GM18498 (cell line): ENCODE measurements at regions not wholly inside any gene's neighbourhood (a gene's known extent, or its start where the extent isn't known, plus 50 kb on each side); places are given as distances from the start of the nearest gene placed in this dataset.
"Not testable (repeated sequence)": the region's sequence is repeated elsewhere in the genome, so short reads cannot be mapped to it uniquely, and the experiment has no call there.

Experiments used
- ATAC-seq: cut with Tn5 transposase; IDR thresholded peaks from one replicate; pipeline ENCODE4 v1.9.1; 2021; ENCODE audit warnings: mild to moderate bottlenecking, moderate library complexity; ENCODE audit not compliant: unreplicated experiment

GRCh38 chr13:78098249-78098648 lies 179.6 kb upstream of the EDNRB start:
- no peak for ATAC-seq

- no peak for ATAC-seq
Measured at GRCh38 chr13:78096221-78096620, 177.6 kb upstream of the EDNRB start.

GRCh38 chr13:78087966-78088678 lies 169.5 kb upstream of the EDNRB start:
- ATAC-seq, result no peak

GRCh38 chr13:78085434-78086225 lies 167.0 kb upstream of the EDNRB start:
- ATAC-seq, result no peak

- no peak for ATAC-seq
Measured at GRCh38 chr13:78084401-78084800, 165.8 kb upstream of the EDNRB start.

- ATAC-seq, result no peak
Measured at GRCh38 chr13:78078168-78078567, 159.5 kb upstream of the EDNRB start.

- no peak for ATAC-seq
Measured at GRCh38 chr13:78067290-78067689, 148.7 kb upstream of the EDNRB start.

GRCh38 chr13:78065141-78065540 lies 146.5 kb upstream of the EDNRB start:
- ATAC-seq, result no peak

GRCh38 chr13:78061806-78062205 lies 143.2 kb upstream of the EDNRB start:
- no peak for ATAC-seq

- no peak for ATAC-seq
Measured at GRCh38 chr13:78060966-78061365, 142.3 kb upstream of the EDNRB start.

- not testable (repeated sequence) for ATAC-seq
Measured at GRCh38 chr13:78056865-78057264, 138.2 kb upstream of the EDNRB start.

- ATAC-seq, result no peak
Measured at GRCh38 chr13:78054157-78054556, 135.5 kb upstream of the EDNRB start.

- ATAC-seq, result no peak
Measured at GRCh38 chr13:78047151-78047550, 128.5 kb upstream of the EDNRB start.

GRCh38 chr13:78046331-78046730 lies 127.7 kb upstream of the EDNRB start:
- peak; percentile 92 for ATAC-seq

GRCh38 chr13:78045916-78046315 lies 127.3 kb upstream of the EDNRB start:
- ATAC-seq, result peak; percentile 45

- not testable (repeated sequence) for ATAC-seq
Measured at GRCh38 chr13:78041366-78041765, 122.7 kb upstream of the EDNRB start.

- no peak for ATAC-seq
Measured at GRCh38 chr13:78040205-78040830, 121.7 kb upstream of the EDNRB start.

GRCh38 chr13:78036841-78037240 lies 118.2 kb upstream of the EDNRB start:
- no peak for ATAC-seq

- no peak for ATAC-seq
Measured at GRCh38 chr13:78035500-78035899, 116.9 kb upstream of the EDNRB start.

- ATAC-seq, result no peak
Measured at GRCh38 chr13:78033509-78033908, 114.9 kb upstream of the EDNRB start.

- no peak for ATAC-seq
Measured at GRCh38 chr13:78032132-78032531, 113.5 kb upstream of the EDNRB start.

GRCh38 chr13:78030341-78030896 lies 111.8 kb upstream of the EDNRB start:
- ATAC-seq, result no peak
